ENCODE measurements at regions not wholly inside any gene's neighbourhood (a gene's known extent, or its start where the extent isn't known, plus 50 kb on each side); places are given as distances from the start of the nearest gene placed in this dataset.

- Histone ChIP-seq H3K9me3 (ENCODE audit: insufficient read depth, low read length) (no peaks in the 10 kb centered on the region), H3K9ac (ENCODE audit: insufficient read length, low read depth) (no peak overlapping the region), H3K36me3 (ENCODE audit: insufficient read depth, insufficient read length, low read length) (no peaks in the 10 kb centered on the region), H3K27me3 (ENCODE audit: insufficient read depth, insufficient read length) (no peaks in the 10 kb centered on the region), H3K4me1 (ENCODE audit: insufficient read depth, insufficient read length) (no peaks in the 10 kb centered on the region), H3K4me3 (ENCODE audit: insufficient read length, low read depth) (no peak overlapping the region)
- DNase-seq (ENCODE audit: low read depth, low spot score) = no peak
- no peak for TF ChIP-seq ZNF274 (IDR thresholded peaks at IDR 0.05; ENCODE audit: low read depth, low read length)
- no peak for TF ChIP-seq SUZ12 (IDR thresholded peaks at IDR 0.05; ENCODE audit: extremely low read depth, insufficient read depth, insufficient read length)
- no peak for TF ChIP-seq YY1 (IDR thresholded peaks at IDR 0.05; ENCODE audit: insufficient read depth, insufficient read length)
These were observed 415.0 kb downstream of the FOXO1 start for GRCh38 chr13:40251343-40252032.

DNA sequence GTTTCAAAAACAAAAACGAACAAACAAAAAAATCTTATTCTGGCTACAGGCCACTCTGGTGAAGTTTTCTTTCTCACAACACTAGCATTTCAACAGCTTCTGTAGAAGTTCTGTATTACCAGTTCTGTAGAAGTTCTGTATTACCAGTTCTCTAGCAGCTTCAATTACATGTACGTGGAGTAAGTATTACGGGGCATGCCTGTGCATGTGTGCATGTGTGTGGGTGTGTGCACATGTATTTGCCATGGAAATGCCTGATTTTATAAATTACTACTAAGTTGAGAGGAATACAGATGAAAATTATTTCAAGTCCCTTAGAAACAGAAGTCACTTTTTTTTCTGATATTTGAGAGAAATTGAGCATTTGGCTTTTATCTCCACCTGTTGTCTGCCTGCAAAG, 414.2 kb downstream of the FOXO1 start:
- TF ChIP-seq SUZ12 (IDR thresholded peaks at IDR 0.05; ENCODE audit: extremely low read depth, insufficient read depth, insufficient read length) (no peak), ZNF274 (IDR thresholded peaks at IDR 0.05; ENCODE audit: low read depth, low read length) (no peak), YY1 (IDR thresholded peaks at IDR 0.05; ENCODE audit: insufficient read depth, insufficient read length) (no peak)
- no peak overlapping the region for H3K9ac ChIP-seq (ENCODE audit: insufficient read length, low read depth)
- no peaks in the 10 kb centered on the region for H3K36me3 ChIP-seq (ENCODE audit: insufficient read depth, insufficient read length, low read length)
- no peak for DNase-seq (ENCODE audit: low read depth, low spot score)
- H3K9me3 ChIP-seq (ENCODE audit: insufficient read depth, low read length) = no peaks in the 10 kb centered on the region
- H3K27me3 ChIP-seq (ENCODE audit: insufficient read depth, insufficient read length) = no peaks in the 10 kb centered on the region
- no peaks in the 10 kb centered on the region for H3K4me1 ChIP-seq (ENCODE audit: insufficient read depth, insufficient read length)
- no peak overlapping the region for H3K4me3 ChIP-seq (ENCODE audit: insufficient read length, low read depth)

GRCh38 chr13:40252676-40253075, 413.8 kb downstream of the FOXO1 start:
- no peak for DNase-seq (ENCODE audit: low read depth, low spot score)

GRCh38 chr13:40254394-40254793, 412.0 kb downstream of the FOXO1 start:
- H3K4me1 ChIP-seq (ENCODE audit: insufficient read depth, insufficient read length) = no peaks in the 10 kb centered on the region
- no peak overlapping the region for H3K4me3 ChIP-seq (ENCODE audit: insufficient read length, low read depth)
- no peak for DNase-seq (ENCODE audit: low read depth, low spot score)
- TF ChIP-seq YY1 (IDR thresholded peaks at IDR 0.05; ENCODE audit: insufficient read depth, insufficient read length) (no peak), SUZ12 (IDR thresholded peaks at IDR 0.05; ENCODE audit: extremely low read depth, insufficient read depth, insufficient read length) (no peak), ZNF274 (IDR thresholded peaks at IDR 0.05; ENCODE audit: low read depth, low read length) (no peak)
- H3K9me3 ChIP-seq (ENCODE audit: insufficient read depth, low read length) = no peaks in the 10 kb centered on the region
- no peaks in the 10 kb centered on the region for H3K36me3 ChIP-seq (ENCODE audit: insufficient read depth, insufficient read length, low read length)
- H3K27me3 ChIP-seq (ENCODE audit: insufficient read depth, insufficient read length) = no peaks in the 10 kb centered on the region
- H3K9ac ChIP-seq (ENCODE audit: insufficient read length, low read depth) = no peak overlapping the region

More at GRCh38 chr13:40252676-40253075, 413.8 kb downstream of the FOXO1 start:
- H3K27me3 ChIP-seq (ENCODE audit: insufficient read depth, insufficient read length) = no peaks in the 10 kb centered on the region
- H3K9me3 ChIP-seq (ENCODE audit: insufficient read depth, low read length) = no peaks in the 10 kb centered on the region
- no peak overlapping the region for H3K4me3 ChIP-seq (ENCODE audit: insufficient read length, low read depth)
- H3K9ac ChIP-seq (ENCODE audit: insufficient read length, low read depth) = no peak overlapping the region
- TF ChIP-seq SUZ12 (IDR thresholded peaks at IDR 0.05; ENCODE audit: extremely low read depth, insufficient read depth, insufficient read length) = no peak
- TF ChIP-seq YY1 (IDR thresholded peaks at IDR 0.05; ENCODE audit: insufficient read depth, insufficient read length) = no peak
- TF ChIP-seq ZNF274 (IDR thresholded peaks at IDR 0.05; ENCODE audit: low read depth, low read length) = no peak
- no peaks in the 10 kb centered on the region for H3K36me3 ChIP-seq (ENCODE audit: insufficient read depth, insufficient read length, low read length)
- no peaks in the 10 kb centered on the region for H3K4me1 ChIP-seq (ENCODE audit: insufficient read depth, insufficient read length)

DNA sequence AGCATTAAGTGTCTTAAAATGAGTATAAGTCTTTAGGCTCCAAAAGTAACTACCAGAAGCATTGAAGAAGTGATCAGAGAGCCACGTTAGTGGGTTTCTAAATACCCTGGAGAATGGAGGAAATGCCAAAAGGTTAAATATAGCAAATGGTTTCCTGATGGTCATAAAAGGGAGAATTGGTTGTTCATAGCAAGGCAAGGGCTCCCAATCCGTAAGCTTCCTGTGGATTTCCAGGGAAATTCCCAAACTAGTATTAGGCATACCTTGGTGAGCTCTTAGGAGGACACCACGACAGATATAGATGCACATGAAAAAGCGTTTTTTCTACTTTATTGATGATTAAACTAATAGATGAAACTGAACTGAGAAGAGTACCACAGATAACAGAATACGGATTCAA, 410.9 kb downstream of the FOXO1 start:
- DNase-seq (ENCODE audit: low read depth, low spot score) = no peak
- H3K9ac ChIP-seq (ENCODE audit: insufficient read length, low read depth) = no peak overlapping the region
- TF ChIP-seq YY1 (IDR thresholded peaks at IDR 0.05; ENCODE audit: insufficient read depth, insufficient read length) = no peak
- no peak for TF ChIP-seq SUZ12 (IDR thresholded peaks at IDR 0.05; ENCODE audit: extremely low read depth, insufficient read depth, insufficient read length)
- TF ChIP-seq ZNF274 (IDR thresholded peaks at IDR 0.05; ENCODE audit: low read depth, low read length) = no peak
- H3K4me3 ChIP-seq (ENCODE audit: insufficient read length, low read depth) = no peak overlapping the region
- H3K4me1 ChIP-seq (ENCODE audit: insufficient read depth, insufficient read length) = no peaks in the 10 kb centered on the region
- no peaks in the 10 kb centered on the region for H3K27me3 ChIP-seq (ENCODE audit: insufficient read depth, insufficient read length)
- H3K36me3 ChIP-seq (ENCODE audit: insufficient read depth, insufficient read length, low read length) = no peaks in the 10 kb centered on the region
- H3K9me3 ChIP-seq (ENCODE audit: insufficient read depth, low read length) = no peaks in the 10 kb centered on the region

DNA sequence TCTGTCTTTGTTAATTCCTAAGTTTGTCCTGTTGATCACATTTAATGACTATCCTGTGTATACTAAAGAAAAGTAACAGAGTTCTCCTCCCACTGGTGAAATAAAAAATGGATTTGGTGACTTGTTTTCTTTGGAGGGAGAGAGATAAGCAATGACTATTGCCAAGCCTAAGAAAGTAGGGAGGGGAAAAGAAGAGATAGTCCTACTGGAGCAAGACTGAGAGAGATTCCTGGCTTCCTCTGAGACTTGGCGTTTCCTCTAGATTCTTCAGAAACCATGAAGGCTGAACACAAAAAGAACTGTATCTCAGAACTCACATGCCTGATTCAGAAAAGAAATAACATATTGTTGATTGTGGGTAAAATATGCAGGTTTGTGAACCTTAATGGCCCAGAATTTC, 406.5 kb downstream of the FOXO1 start:
- TF ChIP-seq YY1 (IDR thresholded peaks at IDR 0.05; ENCODE audit: insufficient read depth, insufficient read length) (no peak), SUZ12 (IDR thresholded peaks at IDR 0.05; ENCODE audit: extremely low read depth, insufficient read depth, insufficient read length) (no peak), ZNF274 (IDR thresholded peaks at IDR 0.05; ENCODE audit: low read depth, low read length) (no peak)
- DNase-seq (ENCODE audit: low read depth, low spot score) = no peak
- no peak overlapping the region for H3K4me3 ChIP-seq (ENCODE audit: insufficient read length, low read depth)
- H3K9ac ChIP-seq (ENCODE audit: insufficient read length, low read depth) = no peak overlapping the region
- H3K36me3 ChIP-seq (ENCODE audit: insufficient read depth, insufficient read length, low read length) = no peaks in the 10 kb centered on the region
- no peaks in the 10 kb centered on the region for H3K27me3 ChIP-seq (ENCODE audit: insufficient read depth, insufficient read length)
- H3K4me1 ChIP-seq (ENCODE audit: insufficient read depth, insufficient read length) = no peaks in the 10 kb centered on the region
- no peaks in the 10 kb centered on the region for H3K9me3 ChIP-seq (ENCODE audit: insufficient read depth, low read length)

GRCh38 chr13:40261336-40261735, 405.1 kb downstream of the FOXO1 start:
- TF ChIP-seq SUZ12 (IDR thresholded peaks at IDR 0.05; ENCODE audit: extremely low read depth, insufficient read depth, insufficient read length) (no peak), YY1 (IDR thresholded peaks at IDR 0.05; ENCODE audit: insufficient read depth, insufficient read length) (no peak), ZNF274 (IDR thresholded peaks at IDR 0.05; ENCODE audit: low read depth, low read length) (no peak)
- no peak overlapping the region for H3K4me3 ChIP-seq (ENCODE audit: insufficient read length, low read depth)
- no peaks in the 10 kb centered on the region for H3K4me1 ChIP-seq (ENCODE audit: insufficient read depth, insufficient read length)
- H3K9me3 ChIP-seq (ENCODE audit: insufficient read depth, low read length) = no peaks in the 10 kb centered on the region
- no peaks in the 10 kb centered on the region for H3K36me3 ChIP-seq (ENCODE audit: insufficient read depth, insufficient read length, low read length)
- no peak for DNase-seq (ENCODE audit: low read depth, low spot score)
- no peaks in the 10 kb centered on the region for H3K27me3 ChIP-seq (ENCODE audit: insufficient read depth, insufficient read length)
- no peak overlapping the region for H3K9ac ChIP-seq (ENCODE audit: insufficient read length, low read depth)
